HG03520 (cell line): ENCODE measurements at regions not wholly inside any gene's neighbourhood (a gene's known extent, or its start where the extent isn't known, plus 50 kb on each side); places are given as distances from the start of the nearest gene placed in this dataset.

ENCODE experiments used
- ATAC-seq: cut with Tn5 transposase; IDR thresholded peaks from one replicate; pipeline ENCODE4 v1.9.1; 2021; ENCODE audit warnings: mild to moderate bottlenecking, moderate library complexity; ENCODE audit not compliant: unreplicated experiment

- no peak for ATAC-seq
Measured at GRCh38 chr3:156620901-156621300, 53.5 kb upstream of the TIPARP start.

- no peak for ATAC-seq
Measured at GRCh38 chr3:156620260-156620659, 54.1 kb upstream of the TIPARP start.

GRCh38 chr3:156619376-156619775, 55.0 kb upstream of the TIPARP start:
- ATAC-seq: no peak

GRCh38 chr3:156617781-156618180, 56.6 kb upstream of the TIPARP start:
- ATAC-seq: no peak

GRCh38 chr3:156617145-156617544, 57.2 kb upstream of the TIPARP start:
- ATAC-seq: no peak

DNA sequence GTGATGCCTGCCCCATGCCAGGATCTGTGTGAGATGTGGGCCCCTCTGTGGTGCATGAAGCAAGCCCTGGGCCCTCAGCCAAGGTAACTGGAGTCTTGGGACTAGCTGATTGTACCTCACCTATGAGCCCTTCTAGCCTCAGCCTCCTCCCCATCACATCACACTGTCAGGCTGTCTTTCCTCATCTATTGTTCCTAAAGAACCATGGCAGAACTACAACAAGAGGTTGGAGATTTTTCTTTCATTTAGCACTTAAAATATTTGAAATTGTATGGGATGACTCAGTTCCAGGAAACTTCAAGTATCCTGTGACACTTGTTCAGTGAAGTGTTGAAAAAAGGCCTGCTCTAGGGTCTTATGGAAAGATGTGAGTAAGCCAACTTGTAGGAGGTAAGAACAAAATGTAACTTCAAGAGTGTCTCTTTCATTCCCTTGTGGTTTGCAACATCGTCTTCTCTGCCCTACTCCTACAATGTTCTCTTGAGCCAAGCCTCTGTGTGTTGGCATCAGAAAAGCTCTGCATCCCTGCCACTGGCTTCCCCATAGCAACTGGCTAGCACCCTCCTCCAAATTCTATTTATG, 58.7 kb upstream of the TIPARP start:
- ATAC-seq: no peak

DNA sequence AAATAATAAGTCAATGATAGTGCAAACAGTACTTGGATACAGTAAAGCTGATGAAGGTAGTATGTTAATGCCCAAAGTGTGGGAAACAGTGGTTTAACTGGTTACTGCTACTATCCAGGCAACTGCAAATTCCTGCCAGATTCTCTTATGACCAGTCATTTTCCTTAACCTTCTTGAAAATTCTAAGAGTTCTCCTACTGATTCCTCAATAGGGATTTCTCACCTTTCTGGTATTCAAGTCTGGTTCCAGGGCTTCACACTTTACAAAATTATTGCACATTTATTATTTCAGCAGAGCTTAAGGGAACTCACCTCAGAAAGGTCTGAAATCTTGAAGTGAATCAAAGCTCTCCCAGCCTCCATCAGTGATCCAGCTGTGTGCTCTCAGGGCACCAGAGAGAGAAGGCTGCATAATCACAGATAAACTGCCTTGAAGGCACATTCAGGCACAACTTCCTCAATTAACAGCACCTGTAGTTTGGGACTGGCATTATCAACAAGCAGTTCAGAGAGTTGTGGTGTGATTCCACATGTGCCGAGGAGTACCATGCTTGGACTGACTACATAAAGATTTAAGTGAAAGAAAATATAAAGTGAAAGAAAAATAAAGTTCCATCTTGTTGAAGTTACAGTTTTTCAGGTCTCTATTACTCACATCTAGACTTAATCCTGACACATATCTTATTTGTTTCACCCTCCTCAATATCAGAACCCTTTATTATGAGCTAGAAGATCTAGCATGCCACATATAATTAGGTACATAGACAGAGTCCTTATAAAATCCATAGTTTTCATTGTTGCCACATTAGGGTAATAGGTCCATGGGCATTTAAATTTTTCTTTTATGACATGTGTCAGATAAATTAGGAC, 59.5 kb upstream of the TIPARP start:
- no peak for ATAC-seq

GRCh38 chr3:156612903-156613302, 58.0 kb upstream of the SSR3 start:
- no peak for ATAC-seq

GRCh38 chr3:156611870-156612494, 57.1 kb upstream of the SSR3 start:
- no peak for ATAC-seq

DNA sequence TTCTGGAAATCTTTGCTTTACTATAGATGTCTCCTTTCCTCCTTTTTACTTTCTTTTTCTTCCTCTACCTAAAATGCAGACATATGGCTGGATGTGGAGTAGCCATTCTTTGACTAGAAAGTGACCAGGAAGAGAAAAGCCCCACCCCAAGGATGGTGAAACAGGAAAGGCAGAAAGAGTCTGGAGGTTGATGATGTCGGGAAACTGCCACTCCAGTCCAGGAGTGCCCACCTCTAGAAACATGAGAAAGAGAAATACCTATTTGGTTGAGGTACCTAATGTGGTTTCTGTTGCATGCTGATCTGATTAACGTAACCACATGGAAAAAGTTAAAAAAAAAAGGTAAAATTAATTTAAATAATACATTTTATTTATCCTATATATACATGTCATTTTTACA, 55.2 kb upstream of the SSR3 start:
- no peak for ATAC-seq

GRCh38 chr3:156609546-156609945, 54.6 kb upstream of the SSR3 start:
- ATAC-seq: no peak

DNA sequence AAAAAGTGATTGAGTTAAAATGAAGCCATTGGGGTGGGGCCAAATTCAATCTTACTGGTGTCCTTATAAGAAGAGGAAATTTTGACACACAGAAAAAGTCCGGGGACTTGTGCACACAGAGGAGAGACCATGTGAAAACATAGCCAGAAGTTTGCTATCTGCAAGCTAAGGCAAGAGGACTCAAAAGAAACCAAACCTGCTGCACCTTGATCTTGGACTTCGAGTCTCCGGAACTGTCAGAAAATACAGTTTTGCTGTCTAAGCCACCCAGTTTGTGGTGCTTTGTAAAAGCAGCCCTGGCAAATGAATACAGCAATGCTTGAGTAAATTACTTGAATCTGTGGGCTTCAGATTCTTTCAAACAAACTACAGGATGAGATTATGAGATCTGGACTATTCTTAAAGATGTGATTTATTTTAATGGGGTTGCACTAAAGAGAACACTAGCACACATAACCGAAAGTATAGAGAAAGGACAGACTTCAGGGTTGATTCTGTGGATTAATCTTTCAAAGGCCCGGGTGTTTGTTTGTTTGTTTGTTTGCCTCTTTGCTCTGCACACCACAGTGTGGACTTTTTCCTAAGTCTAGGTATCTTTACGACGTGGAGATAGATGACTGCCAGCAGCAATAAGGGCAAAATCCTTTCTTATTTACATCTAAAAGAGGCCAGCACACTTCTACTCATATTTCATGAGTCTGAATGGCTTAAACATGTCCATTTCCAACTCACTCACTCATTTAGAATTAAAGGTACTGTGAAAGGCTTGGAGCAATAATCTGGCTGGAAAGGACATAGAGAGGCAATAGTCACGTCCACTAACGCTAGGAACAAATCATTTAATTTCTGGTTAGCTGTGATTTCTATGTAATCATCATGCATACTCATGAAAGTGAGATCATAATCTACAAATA, 53.9 kb upstream of the SSR3 start:
- no peak for ATAC-seq

DNA sequence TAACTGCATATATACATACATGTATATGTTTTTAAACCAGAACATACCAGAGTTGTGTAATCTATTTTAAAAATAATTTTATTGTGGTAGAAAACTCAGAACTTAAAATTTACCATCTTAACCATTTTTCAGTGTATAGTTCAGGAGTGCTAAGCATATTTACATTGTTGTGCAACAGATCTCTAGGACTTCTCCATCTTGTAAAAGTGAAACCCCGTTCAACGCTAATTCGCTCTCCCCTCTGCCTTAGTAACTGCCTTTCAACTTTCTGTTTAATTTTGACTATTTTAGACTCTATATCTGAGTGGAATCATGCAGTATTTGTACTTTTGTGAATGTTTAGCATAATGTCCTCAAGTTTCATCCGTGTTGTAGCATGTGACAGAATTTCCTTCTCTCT, 51.8 kb upstream of the SSR3 start:
- ATAC-seq: peak; percentile 53

- ATAC-seq: no peak
Measured at GRCh38 chr3:156605686-156606605, 51.0 kb upstream of the SSR3 start.

- no peak for ATAC-seq
Measured at GRCh38 chr3:156604642-156605144, 49.8 kb upstream of the SSR3 start.
